ENCODE measurements at regions not wholly inside any gene's neighbourhood (a gene's known extent, or its start where the extent isn't known, plus 50 kb on each side); places are given as distances from the start of the nearest gene placed in this dataset.
A peak's percentile ranks its signal among the peaks of the same experiment; 100 is the strongest.

GRCh38 chr1:230002164-230002803 lies 64.8 kb upstream of the GALNT2 start:
- DNase-seq (ENCODE audit: low spot score), result peak; percentile 70

GRCh38 chr1:230003409-230003808 lies 63.6 kb upstream of the GALNT2 start:
- DNase-seq (ENCODE audit: low spot score), result no peak

GRCh38 chr1:230005040-230005439 lies 62.0 kb upstream of the GALNT2 start:
- no peak for DNase-seq (ENCODE audit: low spot score)

GRCh38 chr1:230008721-230009120 lies 58.3 kb upstream of the GALNT2 start:
- no peak for DNase-seq (ENCODE audit: low spot score)

- no peak for DNase-seq (ENCODE audit: low spot score)
Measured at GRCh38 chr1:230009611-230010313, 57.3 kb upstream of the GALNT2 start.

- peak; percentile 30 for DNase-seq (ENCODE audit: low spot score)
Measured at GRCh38 chr1:230010603-230011332, 56.3 kb upstream of the GALNT2 start.

GRCh38 chr1:230011333-230012092 lies 55.5 kb upstream of the GALNT2 start:
- no peak for DNase-seq (ENCODE audit: low spot score)

GRCh38 chr1:230012093-230012393 lies 55.0 kb upstream of the GALNT2 start:
- DNase-seq (ENCODE audit: low spot score), result no peak

- no peak for DNase-seq (ENCODE audit: low spot score)
Measured at GRCh38 chr1:230012741-230013140, 54.3 kb upstream of the GALNT2 start.

GRCh38 chr1:230016159-230016558 lies 50.9 kb upstream of the GALNT2 start:
- no peak for DNase-seq (ENCODE audit: low spot score)

Measured in Ammon's horn (tissue), 1 donor.